C1 segment of cervical spinal cord (tissue), 14 donors: ENCODE measurements at regions not wholly inside any gene's neighbourhood (a gene's known extent, or its start where the extent isn't known, plus 50 kb on each side); places are given as distances from the start of the nearest gene placed in this dataset.
"Not testable (repeated sequence)": the region's sequence is repeated elsewhere in the genome, so short reads cannot be mapped to it uniquely, and the experiment has no call there.

Experiments used
- DNase-seq, 14 donors: peaks; one replicate each; lab custom pipeline; 2025; lab: John Stamatoyannopoulos, UW

GRCh38 chr17:21470422-21470821 is 94.3 kb downstream of the KCNJ12 start:
- DNase-seq = not testable (repeated sequence)

GRCh38 chr17:21470861-21471260 is 94.7 kb downstream of the KCNJ12 start:
- DNase-seq = no peak

GRCh38 chr17:21474815-21475214 is 98.7 kb downstream of the KCNJ12 start:
- no peak for DNase-seq

- no peak for DNase-seq
Measured at GRCh38 chr17:21475571-21475970, 99.4 kb downstream of the KCNJ12 start.

- DNase-seq = no peak
Measured at GRCh38 chr17:21476867-21477266, 100.7 kb downstream of the KCNJ12 start.

- no peak for DNase-seq
Measured at GRCh38 chr17:21482189-21482865, 106.2 kb downstream of the KCNJ12 start.

GRCh38 chr17:21488043-21488442 is 111.9 kb downstream of the KCNJ12 start:
- DNase-seq = not testable (repeated sequence)

- no peak for DNase-seq
Measured at GRCh38 chr17:21493993-21494392, 117.8 kb downstream of the KCNJ12 start.

- peak in 3 of 14 donors; percentile 2 to 8 (median 7) for DNase-seq
Measured at GRCh38 chr17:21495281-21495680, 119.1 kb downstream of the KCNJ12 start.

- no peak for DNase-seq
Measured at GRCh38 chr17:21500064-21500463, 123.9 kb downstream of the KCNJ12 start.

- DNase-seq = not testable (repeated sequence)
Measured at GRCh38 chr17:21501927-21502700, 126.0 kb downstream of the KCNJ12 start.

GRCh38 chr17:21505819-21506815 is 130.0 kb downstream of the KCNJ12 start:
- no peak for DNase-seq

GRCh38 chr17:21507806-21508205 is 131.6 kb downstream of the KCNJ12 start:
- not testable (repeated sequence) for DNase-seq

GRCh38 chr17:21508211-21508610 is 132.1 kb downstream of the KCNJ12 start:
- no peak for DNase-seq

GRCh38 chr17:21509356-21509755 is 133.2 kb downstream of the KCNJ12 start:
- not testable (repeated sequence) for DNase-seq

GRCh38 chr17:21510686-21511362 is 134.7 kb downstream of the KCNJ12 start:
- no peak for DNase-seq

GRCh38 chr17:21511363-21512195 is 135.4 kb downstream of the KCNJ12 start:
- DNase-seq = peak; percentile 10 to 85 (median 62)

GRCh38 chr17:21512307-21513011 is 136.3 kb downstream of the KCNJ12 start:
- no peak for DNase-seq

- peak in 11 of 14 donors; percentile 9 to 78 (median 43) for DNase-seq
Measured at GRCh38 chr17:21513012-21513570, 136.9 kb downstream of the KCNJ12 start.
